GM12891 (cell line): ENCODE measurements at regions not wholly inside any gene's neighbourhood (a gene's known extent, or its start where the extent isn't known, plus 50 kb on each side); places are given as distances from the start of the nearest gene placed in this dataset.

Source experiments
- DNase-seq: peaks from one replicate; pipeline ENCODE4 v3.0.0; 2011; ENCODE audit warnings: low spot score; ENCODE audit not compliant: insufficient read length
- FAIRE-seq: peaks from 2 replicates; lab custom pipeline; 2011; peaks lifted over from hg19 to GRCh38; lab: Jason Lieb, UNC
- PAX5 ChIP-seq: IDR thresholded peaks from 2 replicates; pipeline ENCODE4 v1.6.1; 2011; ENCODE audit warnings: low read length, moderate library complexity, mild to moderate bottlenecking; ENCODE audit not compliant: insufficient read depth, severe bottlenecking
- POLR2A ChIP-seq: IDR thresholded peaks from 2 replicates; pipeline ENCODE4 v1.6.1; 2011; ENCODE audit warnings: low read depth, low read length, control low read depth
- POLR2AphosphoS5 ChIP-seq: IDR thresholded peaks from 2 replicates; pipeline ENCODE4 v1.6.1; 2011; ENCODE audit warnings: low read depth, low read length, control low read depth
- POU2F2 ChIP-seq: IDR thresholded peaks from 2 replicates; pipeline ENCODE4 v1.6.1; 2011; ENCODE audit warnings: low read depth, mild to moderate bottlenecking, control low read depth, low read length, moderate library complexity
- SPI1 ChIP-seq: IDR thresholded peaks from 2 replicates; pipeline ENCODE4 v1.6.1; 2011; ENCODE audit warnings: low read depth, low read length, control low read depth
- TAF1 ChIP-seq: IDR thresholded peaks from 2 replicates; pipeline ENCODE4 v1.6.1; 2011; ENCODE audit warnings: low read depth, low read length, control low read depth

DNA sequence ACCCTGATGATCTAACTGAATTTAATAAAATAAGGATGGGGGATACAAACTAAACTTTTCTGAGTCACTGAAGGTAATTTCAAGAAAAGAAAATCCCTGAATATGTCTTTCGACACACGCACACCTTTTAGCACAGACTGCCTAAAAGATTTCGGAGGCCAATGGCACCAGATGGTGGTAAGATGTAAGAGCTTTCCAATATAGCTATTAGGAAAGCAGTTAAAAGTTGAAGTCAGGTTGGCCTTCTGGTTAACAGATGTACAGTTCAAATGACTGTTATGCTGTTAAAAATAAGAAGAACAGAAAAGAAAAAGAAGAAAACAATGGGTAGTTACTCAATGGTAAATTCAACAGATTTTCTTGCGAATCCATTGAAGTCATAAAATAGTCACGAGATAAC lies 80.7 kb upstream of the KRR1 start:
- TF ChIP-seq POLR2A: no peak
- TF ChIP-seq POLR2AphosphoS5: no peak
- TF ChIP-seq TAF1: no peak
- no peak for TF ChIP-seq POU2F2
- TF ChIP-seq SPI1: no peak
- no peak for TF ChIP-seq PAX5
- no peak for DNase-seq
- FAIRE-seq: no peak

GRCh38 chr12:75591628-75592027 lies 80.2 kb upstream of the KRR1 start:
- FAIRE-seq (no peak), DNase-seq (no peak)
- TF ChIP-seq SPI1: no peak
- no peak for TF ChIP-seq POU2F2
- no peak for TF ChIP-seq POLR2A
- no peak for TF ChIP-seq PAX5
- TF ChIP-seq TAF1: no peak
- no peak for TF ChIP-seq POLR2AphosphoS5

DNA sequence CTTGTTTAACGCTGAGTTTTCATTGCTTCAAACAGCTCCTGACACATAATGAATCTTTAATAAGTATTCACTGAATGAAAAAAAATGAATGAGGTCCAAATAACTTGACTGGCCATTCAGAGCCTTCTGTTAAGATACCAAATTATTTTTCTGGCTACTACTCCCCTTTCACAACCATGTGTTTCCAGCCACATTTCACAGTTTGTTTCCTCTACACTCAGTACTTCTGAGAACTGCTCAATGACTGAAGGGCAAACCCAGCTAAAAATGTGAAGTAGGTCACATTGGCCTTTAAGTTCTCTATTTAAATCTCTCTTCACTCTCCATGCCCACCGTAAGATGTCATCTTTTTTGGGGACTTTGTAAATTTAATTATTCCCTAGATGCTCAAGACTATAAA lies 78.4 kb upstream of the KRR1 start:
- no peak for TF ChIP-seq SPI1
- no peak for TF ChIP-seq POLR2A
- no peak for TF ChIP-seq PAX5
- TF ChIP-seq TAF1: no peak
- TF ChIP-seq POU2F2: no peak
- TF ChIP-seq POLR2AphosphoS5: no peak
- DNase-seq (no peak), FAIRE-seq (no peak)

GRCh38 chr12:75587340-75588106 lies 76.1 kb upstream of the KRR1 start:
- no peak for DNase-seq
- FAIRE-seq: no peak
- TF ChIP-seq POU2F2 (no peak), POLR2A (no peak), TAF1 (no peak), POLR2AphosphoS5 (no peak), SPI1 (no peak), PAX5 (no peak)

GRCh38 chr12:75585330-75585729 lies 73.9 kb upstream of the KRR1 start:
- no peak for FAIRE-seq
- DNase-seq: no peak
- TF ChIP-seq POLR2A (no peak), PAX5 (no peak), SPI1 (no peak), POU2F2 (no peak)

DNA sequence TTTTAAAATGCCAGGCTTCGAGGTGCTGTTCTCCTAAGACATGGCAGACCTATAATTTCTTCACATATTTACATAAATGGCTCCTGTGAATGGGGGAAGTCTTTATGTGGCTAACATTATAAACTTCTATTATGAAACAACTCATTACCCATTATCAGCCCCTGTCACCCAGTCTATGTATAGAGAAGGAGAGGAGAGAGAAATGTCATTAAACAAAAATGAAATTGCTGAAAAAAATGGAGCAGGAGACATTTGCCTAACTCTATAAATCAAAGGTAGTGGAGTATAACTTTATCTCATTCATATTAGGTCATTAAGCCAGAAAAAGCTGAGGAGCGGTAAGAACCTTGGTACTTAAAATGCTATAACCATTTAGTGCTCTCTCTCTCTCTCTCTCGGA lies 71.9 kb upstream of the KRR1 start:
- no peak for FAIRE-seq
- TF ChIP-seq TAF1 (no peak), POLR2AphosphoS5 (no peak), POU2F2 (no peak), PAX5 (no peak), SPI1 (no peak)
- no peak for DNase-seq

DNA sequence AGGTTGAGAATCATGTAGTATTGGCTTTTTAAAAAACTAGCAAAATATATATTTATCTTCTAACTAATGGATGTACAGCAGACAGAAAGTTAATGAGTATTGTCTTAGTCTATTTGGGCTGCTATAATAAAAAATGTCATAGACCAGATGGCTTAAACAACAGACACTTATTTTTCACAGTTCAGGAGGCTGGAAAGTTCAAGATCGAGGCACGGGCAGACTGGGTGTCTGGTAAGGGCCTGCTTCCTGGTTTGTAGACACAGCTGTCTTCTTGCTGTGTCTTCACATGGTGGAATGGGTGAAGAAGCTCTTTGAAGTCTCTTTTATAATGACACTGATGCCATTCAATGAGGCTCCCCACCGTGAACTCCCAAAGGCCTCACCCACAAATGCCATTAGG lies 70.1 kb upstream of the KRR1 start:
- DNase-seq: no peak
- no peak for FAIRE-seq
- TF ChIP-seq POLR2AphosphoS5 (no peak), PAX5 (no peak), SPI1 (no peak), TAF1 (no peak), POLR2A (no peak), POU2F2 (no peak)

- DNase-seq (no peak), FAIRE-seq (no peak)
- TF ChIP-seq POLR2A (no peak), POLR2AphosphoS5 (no peak), POU2F2 (no peak), TAF1 (no peak), PAX5 (no peak), SPI1 (no peak)
These were observed 68.1 kb upstream of the KRR1 start for GRCh38 chr12:75579552-75579951.

- no peak for DNase-seq
These were observed 67.1 kb upstream of the KRR1 start for GRCh38 chr12:75578546-75578945.

More at GRCh38 chr12:75578546-75578945, 67.1 kb upstream of the KRR1 start:
- TF ChIP-seq POU2F2: no peak
- no peak for TF ChIP-seq POLR2A
- no peak for TF ChIP-seq TAF1
- no peak for TF ChIP-seq PAX5
- no peak for TF ChIP-seq POLR2AphosphoS5
- TF ChIP-seq SPI1: no peak
- FAIRE-seq: no peak
